ENCODE measurements at regions not wholly inside any gene's neighbourhood (a gene's known extent, or its start where the extent isn't known, plus 50 kb on each side); places are given as distances from the start of the nearest gene placed in this dataset.
A peak's percentile ranks its signal among the peaks of the same experiment; 100 is the strongest.

DNA sequence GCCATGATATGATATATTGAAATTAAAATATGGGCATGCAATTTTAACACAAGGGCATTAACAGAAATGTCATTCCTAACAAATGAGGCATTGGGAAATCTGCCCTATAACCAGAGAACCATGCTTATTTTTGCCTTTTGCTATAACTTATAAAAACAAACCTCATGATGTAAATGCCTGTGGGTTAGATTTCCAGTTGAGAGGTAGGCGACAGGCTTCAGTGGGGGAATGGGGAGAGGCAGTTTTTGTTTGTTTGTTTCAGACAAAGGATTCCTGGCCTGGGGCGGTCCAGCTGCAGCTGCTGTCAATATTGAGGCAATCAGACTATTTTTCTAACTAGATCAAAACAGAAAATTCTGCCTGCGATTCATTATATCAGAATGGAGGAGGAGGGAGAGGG, 490.4 kb upstream of the CFAP20DC start:
- no peak for DNase-seq

DNA sequence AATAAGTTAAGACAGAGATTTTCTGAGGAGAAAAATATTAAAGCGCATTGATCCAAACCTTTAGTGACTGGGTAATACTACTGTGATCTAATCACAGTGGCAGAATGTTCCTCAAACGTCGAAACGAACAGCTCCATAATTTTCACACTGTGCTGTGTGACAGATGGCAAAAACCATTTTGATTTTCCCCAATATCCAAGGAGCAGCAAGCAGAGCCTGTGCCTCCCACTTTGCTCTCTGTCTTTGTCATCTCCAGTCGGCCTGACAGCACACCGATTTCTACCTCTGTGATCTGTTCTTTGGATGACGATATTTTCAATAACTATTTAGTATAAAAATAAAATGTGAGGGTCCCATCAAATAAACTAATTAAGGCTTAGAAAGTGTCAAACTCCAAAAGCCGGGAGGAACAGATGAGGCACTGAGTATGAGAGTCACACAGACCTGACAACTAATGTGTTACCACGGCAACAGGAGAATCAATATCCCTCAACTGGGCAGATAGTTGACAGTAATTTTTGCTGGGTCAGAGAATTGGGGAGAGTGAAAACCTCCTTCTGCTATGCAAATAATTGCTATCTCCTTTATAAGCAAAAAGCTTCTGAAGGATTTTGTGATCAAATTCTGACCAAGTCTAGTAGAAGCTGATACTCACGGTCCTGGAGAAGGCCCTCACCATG, 489.1 kb upstream of the CFAP20DC start:
- no peak for DNase-seq

DNA sequence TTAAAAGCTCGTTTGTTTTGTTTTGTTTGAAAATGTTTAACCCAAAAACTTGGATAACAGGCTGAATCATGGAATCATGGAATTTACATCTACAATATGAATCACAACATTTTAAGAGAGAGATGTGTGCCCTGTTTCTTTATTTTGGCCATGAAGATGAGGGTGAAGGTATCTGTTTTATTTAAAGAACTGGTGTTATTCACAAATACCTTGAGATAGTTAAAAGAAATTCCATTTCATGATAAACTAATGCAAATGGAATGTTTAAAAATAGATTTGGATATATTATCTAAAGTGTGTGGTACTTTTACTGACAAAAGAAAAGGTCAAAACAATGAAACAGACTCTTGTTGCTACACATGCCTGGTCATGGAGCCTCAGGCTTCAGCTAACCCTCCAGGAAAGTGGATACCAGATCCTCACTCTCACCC, 486.0 kb upstream of the CFAP20DC start:
- DNase-seq = no peak

DNA sequence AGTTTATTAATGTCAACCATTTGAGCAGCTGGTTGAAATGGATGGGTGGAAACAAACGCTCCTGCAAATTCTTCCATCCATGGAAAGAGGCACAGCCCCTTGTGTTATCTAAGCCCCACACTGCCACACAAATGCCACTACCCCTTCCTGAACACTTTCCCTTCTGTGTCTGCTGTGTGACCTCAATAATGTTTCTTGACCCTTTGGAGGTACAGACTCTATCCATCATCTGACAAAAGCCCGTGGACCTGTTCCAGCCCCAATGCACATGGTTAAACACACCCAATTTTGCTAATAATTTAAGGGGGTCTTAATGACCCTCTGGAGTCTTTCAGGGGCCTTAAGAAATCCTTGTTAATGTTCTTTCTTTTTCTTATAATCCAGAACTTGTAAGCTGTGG, 482.2 kb upstream of the CFAP20DC start:
- no peak for DNase-seq

DNA sequence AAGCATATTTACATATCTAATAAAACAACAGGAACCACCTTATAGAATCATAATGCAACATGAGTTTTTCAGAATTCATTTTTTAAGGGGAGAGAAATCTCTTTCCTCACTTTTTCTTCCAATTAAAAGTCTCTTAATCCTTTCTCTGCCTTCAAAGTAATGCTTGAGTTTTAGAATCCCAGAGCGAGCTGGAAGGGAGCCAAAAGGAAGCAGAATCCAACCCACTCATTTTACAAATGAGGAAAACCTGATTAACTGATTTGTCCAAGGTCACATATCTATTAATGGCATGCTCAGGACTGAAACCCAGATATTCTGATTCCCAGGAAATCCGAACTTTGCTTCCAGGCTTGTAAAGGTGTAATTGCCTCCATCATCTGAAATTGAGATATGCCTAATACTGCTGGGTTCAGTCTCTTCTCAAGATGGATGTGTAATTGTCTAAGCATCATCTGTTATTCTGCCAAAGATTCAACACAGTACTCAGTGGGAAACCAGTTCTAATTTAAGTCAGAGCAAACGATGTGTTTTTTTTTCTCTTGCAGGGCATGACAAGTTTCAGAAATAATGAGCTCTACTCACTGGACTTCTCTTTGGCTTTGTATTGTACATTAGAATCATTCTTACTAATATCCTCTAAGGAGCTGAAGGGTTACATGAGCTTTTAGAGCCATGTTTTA, 481.4 kb upstream of the CFAP20DC start:
- DNase-seq = no peak

DNA sequence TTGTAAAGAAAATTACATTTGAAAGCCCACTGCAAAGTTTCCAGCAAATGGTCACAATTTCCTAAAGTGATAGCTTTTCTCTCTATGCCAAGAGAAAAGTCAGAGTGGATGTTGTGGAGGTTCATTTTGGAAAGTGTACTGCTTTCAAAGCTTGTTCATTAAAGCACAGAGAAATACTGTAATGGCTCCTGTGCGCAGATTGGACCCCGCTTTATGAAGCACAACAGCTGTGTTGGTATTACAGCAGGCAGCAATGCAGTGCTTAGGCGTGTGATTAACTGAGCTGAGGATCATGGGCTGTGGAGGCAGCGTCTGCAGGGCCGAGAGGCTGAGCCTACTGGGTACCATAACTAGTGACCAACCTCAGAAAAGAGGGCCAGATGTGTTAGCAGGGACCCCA, 478.4 kb upstream of the CFAP20DC start:
- DNase-seq = no peak

DNA sequence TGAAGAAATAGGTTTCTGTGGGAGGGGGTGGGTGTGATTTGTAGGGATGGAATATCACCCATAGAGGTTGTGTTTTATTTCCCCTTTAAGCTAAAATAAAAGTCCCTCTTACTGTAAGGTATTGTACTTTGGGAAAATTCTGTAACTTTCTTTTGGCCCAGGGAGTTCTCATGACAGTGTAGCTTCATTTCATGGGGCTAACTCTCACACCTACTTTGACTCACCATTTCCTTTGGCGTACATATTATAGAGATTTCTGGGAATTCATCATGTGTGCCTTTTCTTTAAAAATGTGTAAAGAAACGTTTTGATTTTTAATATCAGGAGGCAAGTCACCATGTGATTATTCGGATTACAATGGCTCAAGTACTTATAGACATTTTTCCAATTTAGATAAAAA, 477.7 kb upstream of the CFAP20DC start:
- no peak for DNase-seq

DNA sequence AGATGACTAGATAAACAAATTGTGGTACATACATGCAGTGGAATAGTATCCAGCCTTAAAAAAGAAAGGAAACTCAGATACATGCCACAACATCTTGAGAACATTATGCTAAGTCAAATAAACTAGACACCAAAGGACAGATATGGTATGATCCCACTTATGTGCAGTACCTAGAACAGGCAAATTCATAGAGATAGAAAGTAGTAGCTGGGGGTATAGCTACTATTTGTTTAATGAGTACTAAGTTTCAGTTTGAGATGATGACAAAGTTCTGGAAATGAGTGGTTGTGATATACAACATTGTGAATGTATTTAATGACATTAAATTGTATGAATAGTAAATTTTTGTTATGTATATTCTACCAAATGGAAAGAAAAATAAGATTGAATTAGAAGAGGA, 477.2 kb upstream of the CFAP20DC start:
- no peak for DNase-seq

DNA sequence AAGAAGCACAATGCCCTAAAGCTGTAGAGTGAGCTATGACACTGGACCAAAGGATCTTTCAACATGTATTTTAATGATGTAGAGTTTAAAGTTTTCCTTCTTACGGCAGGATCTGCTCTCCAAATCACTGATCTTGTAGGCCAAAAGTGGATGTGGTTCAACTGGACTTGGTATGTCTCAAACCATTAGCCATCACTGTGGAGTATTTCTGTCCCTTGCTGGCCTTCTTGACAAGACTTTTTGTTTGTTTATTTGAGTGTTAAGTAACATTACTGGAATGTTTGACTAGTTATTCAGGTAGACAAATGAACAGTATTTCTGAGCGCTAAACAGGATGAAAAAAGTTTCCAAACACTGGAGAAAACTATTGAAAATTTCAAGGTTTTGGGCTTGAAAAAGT, 472.7 kb upstream of the CFAP20DC start:
- no peak for DNase-seq

DNA sequence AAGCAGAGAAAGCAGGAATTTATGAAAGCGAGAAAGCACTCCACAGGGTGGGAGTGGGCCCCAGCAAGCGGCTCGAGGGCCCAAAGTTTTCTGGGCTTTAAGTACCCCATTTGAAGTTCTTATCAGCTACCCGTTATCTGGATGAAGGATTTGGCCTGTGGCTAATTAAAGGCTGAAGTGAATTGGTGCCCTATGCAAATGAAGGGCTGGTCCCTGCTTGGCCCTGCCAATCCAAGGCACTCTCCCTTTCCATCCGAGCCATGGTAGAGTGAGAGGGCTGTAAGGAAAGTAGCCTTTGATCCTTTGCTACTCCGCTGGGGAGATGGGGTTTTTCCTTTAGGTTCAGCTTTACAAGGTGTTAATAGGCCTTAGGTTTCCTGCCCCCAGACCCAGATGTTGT, 469.3 kb upstream of the CFAP20DC start:
- no peak for DNase-seq

DNA sequence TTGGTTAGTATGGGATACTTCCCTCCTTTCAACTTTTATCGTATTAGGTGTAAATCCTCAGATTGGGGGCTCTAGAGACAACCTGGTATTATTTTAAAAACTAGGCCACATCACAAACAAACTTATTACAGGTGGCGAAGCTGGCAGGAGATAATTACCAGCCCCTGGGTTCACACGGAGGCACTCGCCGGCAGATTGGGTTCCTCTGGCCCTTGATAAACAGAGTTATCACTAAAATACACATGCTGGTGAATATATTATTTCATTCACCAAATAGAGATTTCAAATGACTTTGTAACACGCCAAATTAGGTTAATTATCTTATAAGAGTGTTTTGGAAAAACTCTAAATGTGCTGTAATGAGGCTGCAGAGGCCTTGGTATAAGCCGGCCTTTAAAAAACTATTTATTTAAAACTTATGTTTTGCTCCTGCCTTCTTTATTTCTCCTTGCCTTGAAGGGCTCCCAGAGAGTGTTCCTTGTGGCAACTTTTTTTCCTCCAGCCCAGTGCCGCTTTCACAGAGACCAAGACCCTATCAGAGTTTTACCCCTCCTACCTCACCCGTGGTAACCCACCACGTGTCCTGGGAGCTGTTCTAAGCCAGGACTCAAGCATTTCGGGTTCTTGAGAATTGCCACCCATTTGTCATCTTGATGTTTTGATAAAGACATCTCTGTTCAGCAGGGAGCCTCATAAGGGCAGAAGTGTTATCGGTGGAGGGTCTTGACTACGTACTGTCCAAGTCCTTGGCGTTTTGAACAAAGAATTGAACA, 468.6 kb upstream of the CFAP20DC start:
- DNase-seq = no peak

DNA sequence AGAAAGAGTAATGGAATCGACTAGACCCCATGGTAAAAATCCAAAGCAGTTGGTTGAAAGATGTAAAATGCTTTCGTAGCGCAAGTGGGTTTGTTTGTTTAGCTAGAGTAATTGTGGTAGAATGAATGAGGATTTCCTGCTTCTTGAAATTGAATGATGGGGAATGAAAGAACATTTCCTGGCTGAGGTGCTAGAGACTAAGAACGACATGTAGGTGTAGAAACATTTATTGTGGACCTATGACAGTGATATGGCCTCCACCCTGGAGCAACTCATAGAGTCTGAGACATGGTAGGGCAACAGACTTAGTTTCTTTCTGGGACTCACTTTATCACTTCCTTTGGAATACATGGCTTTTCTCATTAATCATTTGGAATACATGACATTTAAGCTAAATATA, 467.6 kb upstream of the CFAP20DC start:
- DNase-seq = no peak

DNA sequence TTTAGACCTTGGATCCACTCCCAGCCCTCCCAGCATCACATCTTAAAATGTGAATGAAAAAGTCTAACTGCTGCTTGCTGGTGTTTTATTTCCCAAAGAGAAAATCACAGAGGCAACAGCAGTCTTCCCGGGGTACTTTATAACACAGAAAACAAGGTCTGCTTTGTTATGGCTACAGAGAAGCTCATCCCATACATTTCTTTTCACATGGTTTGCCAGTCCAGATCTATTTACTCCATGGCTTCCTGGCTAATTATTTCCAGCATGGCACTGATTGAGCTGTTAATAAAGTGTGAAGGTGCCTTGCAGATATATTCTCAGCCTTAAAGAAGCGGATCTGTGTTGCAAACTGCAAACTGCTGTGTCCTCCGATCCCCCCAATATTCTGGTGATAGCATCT, 466.1 kb upstream of the CFAP20DC start:
- DNase-seq = no peak

DNA sequence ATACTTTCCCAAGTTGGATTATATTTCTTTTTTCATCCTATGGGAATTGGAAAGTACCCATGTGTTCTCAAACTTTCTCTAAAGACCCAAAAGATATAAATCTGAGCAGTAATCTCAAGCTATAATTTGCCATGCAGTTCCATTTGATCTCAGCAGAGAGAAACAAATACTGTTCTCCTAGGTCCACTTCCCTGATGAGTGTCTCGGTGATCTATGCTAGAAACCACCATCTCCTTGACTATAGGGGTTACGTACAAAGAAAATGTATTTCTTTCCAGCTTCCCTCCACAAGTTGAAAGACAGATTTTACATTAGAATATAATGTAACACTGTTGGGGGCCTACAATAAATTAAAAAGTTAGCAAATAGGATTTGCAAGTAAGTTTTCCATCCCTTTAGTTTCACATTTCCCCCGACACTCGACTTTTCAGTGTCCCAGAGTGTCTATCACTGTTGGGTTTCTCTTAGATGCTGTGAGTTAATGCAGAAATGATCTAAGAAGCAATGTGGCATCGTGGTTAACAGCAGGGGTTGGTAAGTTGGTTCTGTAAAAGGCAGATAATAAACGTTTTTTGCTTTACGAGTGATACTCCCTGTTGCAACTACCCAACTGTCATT, 465.1 kb upstream of the CFAP20DC start:
- DNase-seq = no peak

DNA sequence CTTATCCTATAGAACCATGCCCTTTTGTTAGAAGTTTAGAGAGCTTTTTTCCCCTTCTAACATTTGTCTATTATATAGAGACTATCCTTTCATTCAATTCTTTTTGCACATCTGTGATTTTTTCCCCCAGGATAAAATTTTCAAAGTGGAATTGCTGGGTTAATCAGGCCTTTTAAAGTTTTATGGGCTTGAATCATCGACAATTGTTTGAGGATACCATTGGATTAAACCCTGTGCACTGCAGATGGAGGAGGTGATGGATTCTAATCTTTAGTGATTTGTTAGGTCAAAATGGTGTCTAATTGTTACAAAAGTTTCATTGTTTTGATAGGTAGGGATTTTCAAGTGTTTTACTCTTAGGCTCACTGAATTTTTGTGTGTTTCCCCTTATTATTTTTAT, 463.7 kb upstream of the CFAP20DC start:
- DNase-seq = no peak

DNA sequence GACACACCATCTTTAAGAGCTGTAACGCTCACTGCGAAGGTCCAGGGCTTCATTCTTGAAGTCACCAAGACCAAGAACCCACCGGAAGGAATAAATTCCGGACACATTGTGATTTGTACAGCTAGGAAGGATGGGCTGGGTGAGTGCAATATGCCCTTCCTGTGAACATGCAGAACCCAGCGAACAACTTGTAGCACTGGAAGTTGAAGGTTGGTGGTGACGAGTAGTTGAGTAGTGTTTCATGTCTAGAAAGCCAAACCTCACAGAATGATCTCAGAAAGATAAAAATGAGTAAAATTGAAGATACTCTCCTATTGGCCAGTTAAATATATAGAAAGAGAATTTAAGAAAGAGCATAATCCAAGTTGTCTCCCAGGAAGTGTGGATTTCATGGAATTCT, 462.2 kb upstream of the CFAP20DC start:
- DNase-seq = no peak

DNA sequence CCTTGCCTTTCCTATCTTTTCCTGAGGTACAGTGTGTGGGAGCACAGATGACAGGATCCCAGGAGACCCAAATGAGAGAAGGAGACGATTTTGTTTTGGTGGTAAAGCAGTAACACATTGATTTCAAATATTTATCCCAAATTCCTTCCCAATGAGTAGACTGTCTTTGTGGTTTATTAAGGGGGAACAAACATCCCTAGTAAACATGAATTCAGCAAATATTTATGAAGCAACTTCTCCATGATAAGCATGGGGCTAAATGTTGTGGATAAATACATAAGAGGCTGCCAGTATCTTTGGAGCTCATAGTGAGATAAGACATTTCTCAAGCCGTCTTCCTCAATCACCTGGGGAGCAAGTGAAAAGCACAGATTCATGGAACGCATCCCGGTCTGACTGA, 460.8 kb upstream of the CFAP20DC start:
- no peak for DNase-seq

DNA sequence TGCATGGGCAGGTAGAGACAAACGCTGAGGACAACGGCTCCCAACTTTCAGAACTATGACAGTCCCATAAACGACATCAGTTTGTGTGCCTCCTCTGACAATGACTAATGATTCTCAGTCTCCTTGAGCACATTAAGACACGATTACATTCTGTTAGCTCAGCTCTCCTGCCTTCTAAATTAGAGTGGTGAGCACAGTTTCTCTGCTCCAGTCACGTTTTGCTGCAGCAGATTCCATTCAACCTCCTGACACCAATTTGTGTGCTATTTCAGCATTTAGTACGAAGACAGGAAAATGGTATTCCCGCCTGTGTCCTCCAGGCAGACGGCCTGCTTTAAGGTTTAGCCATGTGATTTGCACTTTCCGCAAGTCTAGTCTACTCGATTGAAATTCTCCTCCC, 458.4 kb upstream of the CFAP20DC start:
- no peak for DNase-seq

DNA sequence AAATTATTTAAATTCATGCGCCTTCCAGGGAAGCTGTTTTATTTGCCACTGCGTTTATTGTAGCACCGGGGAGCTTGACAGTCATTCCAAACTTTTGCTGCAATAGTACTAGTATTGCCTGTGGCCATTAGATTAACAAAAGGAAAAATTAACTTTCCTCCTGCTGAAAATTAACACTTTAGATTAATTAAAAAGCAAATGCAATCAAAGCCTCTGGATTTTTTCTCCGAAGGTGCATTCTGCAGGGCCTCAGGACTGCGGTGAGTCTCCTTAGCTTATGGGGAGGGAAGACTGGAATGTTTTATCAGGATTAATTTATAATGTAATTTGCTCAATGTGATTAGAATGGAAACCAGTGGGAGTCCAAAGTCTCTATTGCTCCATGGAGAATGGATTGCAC, 456.4 kb upstream of the CFAP20DC start:
- DNase-seq = no peak

DNA sequence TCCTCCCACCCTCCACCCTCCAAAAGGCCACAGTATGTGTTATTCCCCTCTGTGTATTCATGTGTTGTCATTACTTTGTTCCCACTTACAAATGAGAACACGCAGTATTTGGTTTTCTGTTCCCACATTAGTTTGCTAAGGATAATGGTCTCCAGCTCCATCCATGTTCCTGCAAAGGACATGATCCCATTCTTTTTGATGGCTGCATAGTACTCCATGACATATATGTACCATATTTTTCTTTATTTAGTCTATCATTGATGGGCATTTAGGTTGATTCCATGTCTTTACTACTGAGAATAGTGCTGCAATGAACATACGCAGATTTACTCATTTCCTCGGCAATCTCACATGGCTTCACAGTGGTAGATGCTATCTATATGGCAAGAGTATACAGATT, 453.6 kb upstream of the CFAP20DC start:
- no peak for DNase-seq

DNA sequence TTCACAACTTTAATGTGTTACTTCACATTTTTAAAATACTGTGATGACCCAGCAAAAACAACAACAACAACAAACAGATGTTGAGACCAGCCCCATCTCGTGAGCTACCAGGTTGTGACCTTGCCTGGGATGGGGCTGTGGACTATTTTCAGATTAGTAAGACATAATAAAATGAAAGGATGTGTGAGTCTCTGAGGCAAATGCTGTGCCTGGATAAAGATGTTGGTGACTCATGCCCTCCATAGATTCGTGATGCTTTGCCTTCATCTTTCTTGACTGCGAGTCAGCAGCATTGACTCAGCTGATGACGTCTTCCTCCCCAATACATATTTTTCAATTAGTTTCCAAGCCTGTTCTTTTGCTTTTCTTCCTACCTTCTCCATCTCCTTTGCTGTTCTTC, 453.0 kb upstream of the CFAP20DC start:
- DNase-seq = peak; percentile 28

DNA sequence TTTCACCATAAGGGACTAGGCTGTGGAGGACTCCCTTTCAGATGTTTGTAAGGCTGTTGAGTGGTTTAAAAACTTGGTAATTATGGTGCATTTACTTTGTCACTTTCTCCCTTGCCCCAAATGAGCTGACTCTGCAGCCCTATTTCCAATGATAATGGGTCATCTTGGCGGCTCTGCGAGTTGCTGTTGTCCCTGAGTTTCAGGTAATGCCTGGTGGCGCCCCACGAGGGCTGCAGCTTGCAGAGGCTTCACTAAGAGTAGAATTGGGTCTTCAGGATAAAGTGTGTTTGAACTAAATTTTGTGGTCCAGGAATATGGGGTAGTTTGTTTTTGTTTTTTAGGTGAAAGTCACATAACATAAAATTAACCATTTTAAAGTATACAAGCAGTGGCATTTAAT, 450.1 kb upstream of the CFAP20DC start:
- DNase-seq = no peak

DNA sequence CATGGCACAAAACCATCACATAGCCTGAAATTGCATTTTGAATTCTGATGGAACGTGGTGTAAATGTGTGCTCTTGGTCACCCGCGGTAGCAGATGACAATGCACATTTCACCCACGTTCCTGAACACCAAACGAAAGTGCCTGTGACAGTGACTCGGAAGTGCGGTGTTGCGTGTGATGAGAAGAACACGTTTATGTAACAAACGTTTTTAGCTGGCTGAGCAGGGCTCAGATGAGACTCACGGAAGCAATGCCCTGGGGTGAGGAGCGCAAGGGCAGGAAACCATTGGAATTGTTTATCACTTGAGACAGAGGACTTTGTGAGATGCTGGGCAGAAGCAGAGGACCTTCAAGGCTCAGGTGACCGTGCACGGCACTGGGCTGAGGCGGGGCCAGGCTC, 449.2 kb upstream of the CFAP20DC start:
- DNase-seq = no peak

DNA sequence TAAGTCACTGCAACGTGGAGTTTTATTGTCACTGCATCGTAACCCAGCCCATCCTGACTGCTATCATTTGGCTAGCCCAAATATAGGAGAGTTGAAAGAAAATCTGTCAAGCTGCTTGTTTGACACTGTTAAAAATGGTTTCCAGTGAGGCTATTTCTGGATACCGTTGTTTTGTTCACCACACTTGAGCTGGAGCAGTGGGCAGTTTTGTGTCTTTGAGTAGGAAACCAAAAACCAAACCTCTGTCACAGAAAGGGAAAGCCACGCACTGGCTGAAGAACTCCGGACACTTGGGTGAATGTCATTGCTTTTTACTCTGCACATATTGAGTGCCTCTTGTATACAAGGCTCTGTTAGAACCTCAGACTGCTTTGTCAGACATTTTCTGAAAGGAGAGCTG, 446.4 kb upstream of the CFAP20DC start:
- no peak for DNase-seq

Data from stimulated activated CD4-positive, alpha-beta T cell treated with anti-CD3 and anti-CD28 coated beads, Interleukin-4, amount 100 ng/mL, for 1 hour (primary cell).